HFF-Myc (cell line): ENCODE measurements at regions not wholly inside any gene's neighbourhood (a gene's known extent, or its start where the extent isn't known, plus 50 kb on each side); places are given as distances from the start of the nearest gene placed in this dataset.

ENCODE experiments used
- DNase-seq: peaks from one replicate; pipeline ENCODE4 v3.0.0-alpha.2; 2011; ENCODE audit warnings: low read depth; ENCODE audit errors: extremely low read depth
- H3K4me3 ChIP-seq: replicated peaks from 2 replicates; pipeline ENCODE4 v1.5.1; 2011; ENCODE audit warnings: low read depth, mild to moderate bottlenecking, control low read depth, low read length
- TF ChIP-seq, protein P1 (sequence below): IDR thresholded peaks from 2 replicates; pipeline ENCODE4 v1.5.1; 2012; ENCODE audit warnings: mild to moderate bottlenecking, low read depth, low read length, control low read depth; ENCODE audit errors: missing control alignments

- TF ChIP-seq, protein P1, sequence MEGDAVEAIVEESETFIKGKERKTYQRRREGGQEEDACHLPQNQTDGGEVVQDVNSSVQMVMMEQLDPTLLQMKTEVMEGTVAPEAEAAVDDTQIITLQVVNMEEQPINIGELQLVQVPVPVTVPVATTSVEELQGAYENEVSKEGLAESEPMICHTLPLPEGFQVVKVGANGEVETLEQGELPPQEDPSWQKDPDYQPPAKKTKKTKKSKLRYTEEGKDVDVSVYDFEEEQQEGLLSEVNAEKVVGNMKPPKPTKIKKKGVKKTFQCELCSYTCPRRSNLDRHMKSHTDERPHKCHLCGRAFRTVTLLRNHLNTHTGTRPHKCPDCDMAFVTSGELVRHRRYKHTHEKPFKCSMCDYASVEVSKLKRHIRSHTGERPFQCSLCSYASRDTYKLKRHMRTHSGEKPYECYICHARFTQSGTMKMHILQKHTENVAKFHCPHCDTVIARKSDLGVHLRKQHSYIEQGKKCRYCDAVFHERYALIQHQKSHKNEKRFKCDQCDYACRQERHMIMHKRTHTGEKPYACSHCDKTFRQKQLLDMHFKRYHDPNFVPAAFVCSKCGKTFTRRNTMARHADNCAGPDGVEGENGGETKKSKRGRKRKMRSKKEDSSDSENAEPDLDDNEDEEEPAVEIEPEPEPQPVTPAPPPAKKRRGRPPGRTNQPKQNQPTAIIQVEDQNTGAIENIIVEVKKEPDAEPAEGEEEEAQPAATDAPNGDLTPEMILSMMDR = no peak
- no peak overlapping the region for H3K4me3 ChIP-seq
- DNase-seq = peak; percentile 0
These were observed 87.8 kb upstream of the MDFIC2 start for GRCh38 chr3:70400194-70400593.

DNA sequence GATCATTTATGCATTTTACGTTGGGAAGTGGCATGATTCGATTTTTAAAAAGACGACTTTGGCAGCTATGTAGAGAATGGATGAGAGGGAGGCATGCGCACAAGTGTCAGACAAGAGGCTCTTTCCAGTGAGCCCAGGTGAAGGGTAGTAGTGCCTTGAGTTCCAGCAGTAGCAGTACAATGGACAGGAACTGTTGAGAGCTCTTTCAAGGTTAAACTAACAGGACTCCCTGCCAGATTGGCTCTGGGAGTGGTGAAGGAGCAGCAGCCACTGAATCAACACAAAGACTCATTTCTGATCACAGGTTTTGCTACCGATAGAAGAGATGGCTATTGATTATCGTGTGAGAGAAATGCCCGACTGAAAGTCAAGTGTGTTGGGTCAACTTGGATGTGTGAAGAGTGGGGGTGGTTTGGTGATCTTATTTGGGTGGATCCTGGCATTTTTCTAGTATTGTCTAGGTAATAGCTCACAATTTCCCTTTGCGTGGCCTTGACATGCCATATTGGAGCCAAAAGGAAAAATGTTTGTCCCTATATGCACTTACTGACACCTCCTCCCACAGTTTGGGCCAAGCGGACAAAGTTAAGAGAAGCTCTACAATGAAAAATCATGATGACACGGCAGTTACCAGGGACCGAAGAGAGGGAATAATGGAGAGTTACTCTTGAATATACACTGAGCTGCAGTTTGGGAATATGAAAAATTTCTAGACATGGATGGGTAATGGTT lies 81.6 kb upstream of the MDFIC2 start:
- TF ChIP-seq, protein P1 = no peak
- no peak overlapping the region for H3K4me3 ChIP-seq
- DNase-seq = no peak

- TF ChIP-seq, protein P1 = no peak
- H3K4me3 ChIP-seq = no peak overlapping the region
- no peak for DNase-seq
These were observed 79.8 kb upstream of the MDFIC2 start for GRCh38 chr3:70392227-70392626.

GRCh38 chr3:70387889-70388288 lies 75.5 kb upstream of the MDFIC2 start:
- TF ChIP-seq, protein P1 = no peak
- no peak overlapping the region for H3K4me3 ChIP-seq
- DNase-seq = no peak

DNA sequence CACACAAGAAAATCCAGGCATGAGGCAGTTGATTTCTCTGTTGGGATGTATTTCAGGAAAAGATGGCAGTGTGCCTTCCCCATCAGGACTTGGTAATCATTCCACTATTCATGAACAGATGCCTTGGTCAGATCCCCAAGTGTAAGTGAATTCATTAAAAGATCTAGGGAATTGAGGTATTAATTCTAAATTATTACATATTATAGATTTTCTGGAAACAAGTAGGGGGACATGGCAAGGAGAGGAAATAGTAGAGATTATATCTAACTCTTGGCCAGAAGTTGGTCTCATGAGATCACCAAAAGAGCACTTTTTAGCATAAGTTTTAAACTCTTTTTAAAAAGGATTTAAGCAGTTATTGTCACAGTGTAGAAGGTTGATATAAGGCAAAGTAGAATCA lies 74.4 kb upstream of the MDFIC2 start:
- no peak overlapping the region for H3K4me3 ChIP-seq
- TF ChIP-seq, protein P1 = no peak
- no peak for DNase-seq

GRCh38 chr3:70386043-70386442 lies 73.6 kb upstream of the MDFIC2 start:
- H3K4me3 ChIP-seq = no peak overlapping the region
- TF ChIP-seq, protein P1 = no peak
- no peak for DNase-seq

GRCh38 chr3:70383360-70383831 lies 71.0 kb upstream of the MDFIC2 start:
- TF ChIP-seq, protein P1 = no peak
- H3K4me3 ChIP-seq = no peak overlapping the region
- no peak for DNase-seq
